ENCODE measurements at regions not wholly inside any gene's neighbourhood (a gene's known extent, or its start where the extent isn't known, plus 50 kb on each side); places are given as distances from the start of the nearest gene placed in this dataset.

DNA sequence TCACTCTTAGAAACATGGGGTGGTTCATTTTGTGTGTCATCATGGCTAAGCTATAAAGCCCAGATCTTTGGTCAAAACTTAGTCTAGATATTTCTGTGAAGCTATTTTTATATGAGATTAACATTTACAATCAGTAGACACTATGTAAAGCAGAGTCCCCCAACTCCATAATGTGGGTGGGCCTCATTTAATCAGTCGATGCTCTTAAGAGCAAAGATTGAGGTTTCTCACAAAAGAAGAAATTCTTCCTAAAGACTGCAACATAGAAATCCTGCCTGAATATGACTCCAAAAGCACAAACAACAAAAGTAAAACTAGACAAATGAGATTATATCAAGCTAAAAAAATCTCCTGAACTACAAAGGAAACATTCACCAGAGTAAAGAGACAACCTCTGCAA is 642.2 kb downstream of the DIAPH3 start:
- Histone ChIP-seq H3K9me3 (replicated peaks in 1 of 11) (no peaks in the 10 kb centered on the region), H3K4me2 (no peak overlapping the region), H3K9ac (no peak overlapping the region), H3K27ac (no peak overlapping the region), H3K4me1 (peaks cover 0 to 27% (median 0%) of the 10 kb centered on the region in 10 experiments; a peak in 4 of 20 replicates), H3K4me3 (no peak overlapping the region), H4K20me1 (no peaks in the 10 kb centered on the region), H3K36me3 (no peaks in the 10 kb centered on the region), H3K27me3 (no peaks in the 10 kb centered on the region)
- no peak for TF ChIP-seq Cebpa-rat (IDR thresholded peaks at IDR 0.05)

DNA sequence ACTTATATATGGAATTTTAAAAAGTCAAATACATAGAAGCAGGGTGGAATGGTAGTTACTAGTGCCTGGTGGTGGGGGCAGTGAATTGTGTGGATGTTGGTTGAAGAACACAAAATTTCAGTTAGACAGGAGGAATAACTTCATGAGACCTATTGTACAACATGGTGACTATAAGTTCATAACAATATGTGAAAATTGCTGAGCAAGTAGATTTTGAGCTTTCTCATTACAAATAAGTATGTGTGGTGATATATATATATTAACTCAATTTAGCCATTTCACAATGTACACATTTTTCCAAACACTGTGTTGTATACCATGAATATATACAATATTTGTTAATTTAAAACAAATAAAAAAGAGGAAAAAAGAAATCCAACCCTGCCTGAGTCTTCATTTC is 641.1 kb downstream of the DIAPH3 start:
- Histone ChIP-seq H3K4me1 (peaks cover 0 to 27% (median 0%) of the 10 kb centered on the region in 10 experiments; a peak in 4 of 20 replicates), H3K27me3 (no peaks in the 10 kb centered on the region), H3K4me2 (no peak overlapping the region), H3K9ac (no peak overlapping the region), H4K20me1 (no peaks in the 10 kb centered on the region), H3K27ac (no peak overlapping the region), H3K9me3 (replicated peaks in 1 of 11) (no peaks in the 10 kb centered on the region), H3K36me3 (no peaks in the 10 kb centered on the region), H3K4me3 (no peak overlapping the region)
- no peak for TF ChIP-seq Cebpa-rat (IDR thresholded peaks at IDR 0.05)

DNA sequence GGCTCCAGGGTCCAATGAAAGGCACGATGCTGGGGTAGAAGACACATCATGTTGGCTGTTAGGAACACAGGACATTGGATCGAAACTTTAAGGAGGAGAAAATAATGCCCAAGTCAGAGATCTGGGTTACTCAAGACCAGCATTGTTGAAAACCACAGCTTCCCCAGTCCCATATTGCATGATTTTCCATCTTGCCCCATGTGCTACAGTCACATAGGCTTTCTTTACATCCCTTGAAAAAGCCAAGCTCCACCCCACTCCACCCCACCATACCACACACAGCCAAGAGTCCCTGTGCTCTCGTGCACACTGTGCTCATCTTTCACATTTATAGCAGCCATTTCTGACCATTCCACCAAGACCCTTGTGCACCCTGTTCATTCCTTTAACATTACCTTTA is 636.2 kb downstream of the DIAPH3 start:
- no peaks in the 10 kb centered on the region for H3K36me3 ChIP-seq

DNA sequence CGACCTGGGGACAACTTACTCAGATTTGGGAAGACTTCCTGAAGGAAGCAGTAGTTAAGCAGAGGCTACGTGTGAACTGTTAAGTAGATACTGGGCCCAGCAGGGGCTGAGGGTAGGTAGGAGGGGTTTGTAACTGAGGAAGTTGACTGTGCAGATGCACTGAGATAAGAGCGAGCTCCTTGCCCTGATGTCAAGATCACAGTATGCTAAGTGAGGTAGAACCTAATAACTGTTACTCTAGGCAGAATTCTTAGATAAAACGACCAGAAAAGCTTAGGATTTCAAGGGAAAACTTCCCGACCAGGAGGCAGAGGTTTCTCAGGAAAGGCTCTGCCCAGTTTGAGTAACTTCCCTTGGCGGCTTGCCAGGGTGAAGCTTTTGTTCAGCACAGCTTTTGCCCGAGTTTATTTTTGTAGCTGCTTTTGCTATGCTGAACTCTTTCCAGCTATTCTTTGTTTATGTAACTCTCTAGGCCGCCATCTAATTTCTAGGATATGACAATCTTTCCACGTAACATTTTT is 632.1 kb downstream of the DIAPH3 start:
- no peak for TF ChIP-seq Cebpa-rat (IDR thresholded peaks at IDR 0.05)
- Histone ChIP-seq H3K27ac (peak overlapping the region in 3 of 11 experiments; percentile 4 to 25 (median 13); a peak in 4 of 22 replicates), H3K27me3 (no peaks in the 10 kb centered on the region), H3K4me2 (peak overlapping the region; percentile 50 to 70 (median 61)), H3K9me3 (replicated peaks in 1 of 11) (no peaks in the 10 kb centered on the region), H3K4me1 (peaks cover 8 to 27% (median 11%) of the 10 kb centered on the region in 10 experiments), H4K20me1 (no peaks in the 10 kb centered on the region), H3K4me3 (no peak overlapping the region), H3K36me3 (no peaks in the 10 kb centered on the region), H3K9ac (peak overlapping the region in 1 of 11 experiments; percentile 16; a peak in 2 of 22 replicates)

More for the DNA sequence above, 636.2 kb downstream of the DIAPH3 start:
- no peak overlapping the region for H3K27ac ChIP-seq
- no peak for TF ChIP-seq Cebpa-rat (IDR thresholded peaks at IDR 0.05)
- H3K9ac ChIP-seq, result no peak overlapping the region
- no peaks in the 10 kb centered on the region for H3K27me3 ChIP-seq
- no peak overlapping the region for H3K4me3 ChIP-seq
- H4K20me1 ChIP-seq, result no peaks in the 10 kb centered on the region
- H3K4me2 ChIP-seq, result peak overlapping the region in 3 of 11 experiments; percentile 4 to 43 (median 32); a peak in 5 of 22 replicates
- H3K9me3 ChIP-seq (replicated peaks in 1 of 11), result no peaks in the 10 kb centered on the region
- H3K4me1 ChIP-seq, result peaks cover 8 to 33% (median 11%) of the 10 kb centered on the region in 10 experiments

DNA sequence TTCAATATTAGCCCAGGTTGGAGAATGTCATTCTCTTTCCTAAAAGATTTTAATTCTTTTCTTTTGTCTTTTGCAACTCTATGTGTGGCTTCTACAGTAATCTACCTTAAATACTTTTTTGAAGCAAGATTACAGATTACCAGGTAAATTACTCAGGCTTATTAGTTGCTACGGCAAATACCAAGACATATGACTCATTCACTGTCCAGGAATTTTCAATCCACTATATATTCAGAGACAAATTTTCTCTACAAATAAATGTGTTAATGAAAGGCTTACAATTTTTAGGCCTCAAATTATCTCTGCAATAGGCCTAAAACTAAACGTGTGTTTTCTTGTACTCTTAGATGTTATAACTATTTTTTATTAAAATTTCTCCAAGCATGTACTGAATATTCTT is 631.3 kb downstream of the DIAPH3 start:
- Histone ChIP-seq H3K9ac (no peak overlapping the region), H3K4me3 (no peak overlapping the region), H3K4me2 (peak overlapping the region in 1 of 11 experiments; percentile 65; a peak in 1 of 22 replicates), H4K20me1 (no peaks in the 10 kb centered on the region), H3K27me3 (no peaks in the 10 kb centered on the region), H3K36me3 (no peaks in the 10 kb centered on the region), H3K27ac (no peak overlapping the region), H3K9me3 (replicated peaks in 1 of 11) (peaks cover 0 to under 1% (median 0%) of the 10 kb centered on the region in 11 experiments; a peak in 1 of 22 replicates), H3K4me1 (peaks cover 8 to 23% (median 11%) of the 10 kb centered on the region in 10 experiments)
- no peak for TF ChIP-seq Cebpa-rat (IDR thresholded peaks at IDR 0.05)

DNA sequence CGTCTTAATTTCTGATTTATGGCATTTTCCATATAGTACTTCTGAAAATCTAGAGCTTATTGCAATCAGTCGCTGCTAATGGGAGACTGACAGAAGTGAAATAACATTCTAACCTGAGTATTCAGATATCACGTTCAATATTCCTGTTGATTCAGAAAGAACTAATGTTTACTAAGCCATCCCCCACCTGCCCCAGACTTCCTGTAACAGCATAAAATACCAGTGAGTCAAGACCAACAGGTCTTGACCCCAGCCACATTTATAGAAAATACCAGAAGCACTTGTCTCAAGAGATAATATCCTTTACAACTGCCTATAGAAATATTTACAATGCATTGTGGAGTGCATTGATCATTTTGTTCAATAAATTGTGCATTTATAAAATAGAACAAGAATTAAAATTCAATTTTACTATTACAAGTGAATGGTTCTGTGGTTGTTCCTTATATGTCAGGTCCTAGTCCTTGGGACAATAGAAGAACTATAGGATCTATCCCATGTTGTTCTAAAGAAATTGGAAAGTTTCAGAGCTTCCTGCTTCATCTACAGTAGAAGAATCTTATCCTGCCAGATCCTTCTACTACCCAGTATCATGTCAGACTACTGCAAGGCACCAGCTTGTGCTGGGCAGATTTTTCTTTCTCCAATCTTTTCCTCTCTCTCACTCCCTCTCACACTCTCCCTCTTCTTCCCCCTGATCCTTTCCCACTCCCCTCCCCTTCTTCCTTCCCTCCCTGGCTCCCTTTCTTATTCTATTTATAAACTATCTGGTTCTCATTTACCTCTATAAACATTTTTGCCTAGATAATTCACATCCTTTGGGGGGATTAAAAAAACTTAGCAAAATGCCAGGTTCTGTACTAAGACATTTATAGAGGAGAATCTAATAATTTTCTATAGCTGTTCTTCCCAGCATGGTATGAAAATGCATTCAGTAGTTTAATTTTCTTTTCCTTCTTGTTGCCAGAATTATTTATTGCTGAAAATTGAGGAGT is 629.9 kb downstream of the DIAPH3 start:
- peaks cover 8 to 16% (median 11%) of the 10 kb centered on the region in 10 experiments for H3K4me1 ChIP-seq
- H3K4me2 ChIP-seq, result no peak overlapping the region
- no peaks in the 10 kb centered on the region for H4K20me1 ChIP-seq
- no peak overlapping the region for H3K4me3 ChIP-seq
- H3K27ac ChIP-seq, result no peak overlapping the region
- no peak overlapping the region for H3K9ac ChIP-seq
- no peaks in the 10 kb centered on the region for H3K27me3 ChIP-seq
- peaks cover 0 to 5% (median 0%) of the 10 kb centered on the region in 11 experiments; a peak in 2 of 22 replicates for H3K9me3 ChIP-seq (replicated peaks in 1 of 11)
- TF ChIP-seq Cebpa-rat (IDR thresholded peaks at IDR 0.05), result no peak
- no peaks in the 10 kb centered on the region for H3K36me3 ChIP-seq

DNA sequence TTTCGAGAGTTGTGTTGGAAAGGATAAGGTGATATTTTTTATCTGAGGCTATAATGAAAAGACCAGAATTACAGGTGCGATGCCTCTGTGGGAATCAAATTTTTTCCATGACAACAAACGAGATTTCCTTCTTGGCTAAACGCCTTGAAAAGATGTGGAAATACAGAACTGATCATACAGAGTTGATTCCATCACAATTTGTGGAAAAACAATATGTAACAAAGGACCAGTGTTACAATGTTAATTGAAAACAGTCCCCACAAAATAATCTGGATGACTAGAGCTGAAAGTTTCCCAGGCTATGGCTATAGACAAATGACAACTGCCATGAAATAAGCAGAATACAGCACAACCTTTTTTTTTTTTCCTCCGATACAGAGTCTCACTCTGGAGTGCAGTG is 628.9 kb downstream of the DIAPH3 start:
- H4K20me1 ChIP-seq, result no peaks in the 10 kb centered on the region
- no peak overlapping the region for H3K4me2 ChIP-seq
- peaks cover 8 to 16% (median 11%) of the 10 kb centered on the region in 10 experiments for H3K4me1 ChIP-seq
- H3K4me3 ChIP-seq, result no peak overlapping the region
- H3K27me3 ChIP-seq, result no peaks in the 10 kb centered on the region
- no peak for TF ChIP-seq Cebpa-rat (IDR thresholded peaks at IDR 0.05)
- H3K27ac ChIP-seq, result no peak overlapping the region
- peaks cover 0 to 5% (median 0%) of the 10 kb centered on the region in 11 experiments; a peak in 2 of 22 replicates for H3K9me3 ChIP-seq (replicated peaks in 1 of 11)
- H3K9ac ChIP-seq, result no peak overlapping the region
- H3K36me3 ChIP-seq, result no peaks in the 10 kb centered on the region

DNA sequence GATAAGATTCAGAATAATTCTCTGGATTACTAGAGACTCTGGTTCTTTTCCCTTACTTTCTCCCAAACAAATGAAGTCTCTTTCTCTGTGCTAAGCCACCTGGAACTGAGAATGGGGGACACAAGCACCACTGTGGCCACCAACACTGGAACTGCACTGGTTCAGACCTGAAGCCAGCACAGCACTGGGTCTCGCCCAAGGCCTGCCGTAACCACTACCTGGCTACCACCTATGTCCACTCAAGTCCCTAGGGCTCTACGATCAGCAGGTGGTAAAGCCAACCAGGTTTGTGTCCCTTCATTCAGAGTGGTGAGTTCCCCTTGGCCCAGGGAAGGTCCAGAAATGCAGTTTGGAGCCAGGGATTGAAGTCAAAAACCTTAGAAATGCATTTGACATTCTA is 626.2 kb downstream of the DIAPH3 start:
- Histone ChIP-seq H3K9ac (no peak overlapping the region), H3K9me3 (replicated peaks in 1 of 11) (peaks cover 0 to 5% (median 0%) of the 10 kb centered on the region in 11 experiments; a peak in 2 of 22 replicates), H3K4me2 (no peak overlapping the region), H4K20me1 (no peaks in the 10 kb centered on the region), H3K36me3 (no peaks in the 10 kb centered on the region), H3K27ac (no peak overlapping the region), H3K4me3 (no peak overlapping the region), H3K4me1 (peaks cover 0 to 6% (median 0%) of the 10 kb centered on the region in 10 experiments; a peak in 3 of 20 replicates), H3K27me3 (no peaks in the 10 kb centered on the region)
- TF ChIP-seq Cebpa-rat (IDR thresholded peaks at IDR 0.05), result no peak

DNA sequence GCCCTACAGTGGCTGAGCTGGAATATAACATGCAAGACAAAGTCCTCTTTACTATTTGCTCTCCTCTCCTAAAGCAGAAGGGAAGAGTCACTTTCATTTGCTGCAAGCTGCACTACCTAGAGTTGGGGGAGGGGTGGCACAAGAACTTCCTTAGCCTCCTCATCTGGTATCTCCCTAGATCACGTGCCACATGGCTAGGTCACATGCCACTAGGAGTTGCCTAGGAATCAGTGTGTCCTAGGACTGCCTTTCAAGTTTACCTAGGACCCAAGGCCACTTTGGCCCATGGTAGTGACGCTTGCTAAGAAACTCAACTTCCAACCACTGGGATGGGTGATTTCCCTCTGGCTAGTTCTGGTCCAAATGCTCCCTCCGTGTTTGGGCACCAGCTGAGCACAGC is 625.2 kb downstream of the DIAPH3 start:
- Histone ChIP-seq H4K20me1 (no peaks in the 10 kb centered on the region), H3K9ac (no peak overlapping the region), H3K4me2 (no peak overlapping the region), H3K9me3 (replicated peaks in 1 of 11) (peaks cover 0 to 5% (median 0%) of the 10 kb centered on the region in 11 experiments; a peak in 2 of 22 replicates), H3K36me3 (no peaks in the 10 kb centered on the region), H3K27me3 (no peaks in the 10 kb centered on the region), H3K27ac (no peak overlapping the region), H3K4me1 (peaks cover 0 to 8% (median 0%) of the 10 kb centered on the region in 10 experiments; a peak in 1 of 20 replicates), H3K4me3 (no peak overlapping the region)
- TF ChIP-seq Cebpa-rat (IDR thresholded peaks at IDR 0.05), result no peak

Data from BLaER1 treated with 17β-estradiol and CSF1 and Interleukin-3, amounts not matched to agents 10 nM and 100 nM (cell line).